HepG2 (cell line): ENCODE measurements at regions not wholly inside any gene's neighbourhood (a gene's known extent, or its start where the extent isn't known, plus 50 kb on each side); places are given as distances from the start of the nearest gene placed in this dataset.

Experiments used
- BHLHE40 ChIP-seq: IDR thresholded peaks from 2 replicates; pipeline ENCODE4 v1.6.1; 2011; ENCODE audit warnings: low read length, improper control_type of control experiment
- CBFB ChIP-seq: sonication (generic); formaldehyde crosslinking; IDR thresholded peaks from 2 replicates; pipeline ENCODE4 v1.4.0; 2020; ENCODE audit warnings: missing genetic modification reagents
- CBX5 ChIP-seq: sonication (generic); formaldehyde crosslinking; IDR thresholded peaks from 2 replicates; pipeline ENCODE4 v1.4.0; 2020; ENCODE audit warnings: missing genetic modification reagents, borderline replicate concordance
- CEBPB ChIP-seq: IDR thresholded peaks from 2 replicates; pipeline ENCODE4 v1.6.1; 2011; ENCODE audit warnings: low read depth, low read length, improper control_type of control experiment, borderline replicate concordance
- CREB1 ChIP-seq, 2 experiments: fragments of 450-650 bp in 1 of 2; IDR thresholded peaks; 2 replicates each; pipeline ENCODE4 v1.6.1; 2016 to 2017; ENCODE audit warnings: control low read depth in 1 of 2, mild to moderate bottlenecking in 1 of 2, missing compliant biosample characterization in 1 of 2, missing genetic modification characterization in 1 of 2
- CTCF ChIP-seq: sonication (generic); formaldehyde crosslinking; IDR thresholded peaks from 2 replicates; pipeline ENCODE4 v1.5.0; 2020; ENCODE audit warnings: mild to moderate bottlenecking, missing genetic modification reagents, moderate library complexity
- TAF1 ChIP-seq: sonication (generic); formaldehyde crosslinking; IDR thresholded peaks from 2 replicates; pipeline ENCODE4 v1.4.0; 2020; ENCODE audit warnings: missing genetic modification reagents
- TCF7L2 ChIP-seq: IDR thresholded peaks from 2 replicates; pipeline ENCODE4 v1.6.1; 2011; ENCODE audit warnings: mild to moderate bottlenecking, low read depth, low read length, moderate library complexity
- ZFX ChIP-seq: sonication (generic); formaldehyde crosslinking; IDR thresholded peaks from 2 replicates; pipeline ENCODE4 v1.4.0; 2020; ENCODE audit warnings: mild to moderate bottlenecking, low read depth, missing genetic modification reagents, moderate library complexity
- ZMYM4 ChIP-seq: sonication (generic); formaldehyde crosslinking; IDR thresholded peaks from 2 replicates; pipeline ENCODE4 v1.8.1; 2023; ENCODE audit warnings: mild to moderate bottlenecking, missing genetic modification reagents
- ZNF468 ChIP-seq: sonication (generic); formaldehyde crosslinking; IDR thresholded peaks from 2 replicates; pipeline ENCODE4 v1.8.0; 2022; ENCODE audit warnings: mild to moderate bottlenecking, moderate library complexity, missing genetic modification reagents
- ZNF598 ChIP-seq: sonication (generic); formaldehyde crosslinking; IDR thresholded peaks from 2 replicates; pipeline ENCODE4 v1.5.1; 2020; ENCODE audit warnings: mild to moderate bottlenecking, missing genetic modification reagents, borderline replicate concordance
- TF ChIP-seq, protein P1 (sequence below): IDR thresholded peaks from 2 replicates; pipeline ENCODE4 v1.6.1; 2016; ENCODE audit warnings: low read depth, borderline replicate concordance

DNA sequence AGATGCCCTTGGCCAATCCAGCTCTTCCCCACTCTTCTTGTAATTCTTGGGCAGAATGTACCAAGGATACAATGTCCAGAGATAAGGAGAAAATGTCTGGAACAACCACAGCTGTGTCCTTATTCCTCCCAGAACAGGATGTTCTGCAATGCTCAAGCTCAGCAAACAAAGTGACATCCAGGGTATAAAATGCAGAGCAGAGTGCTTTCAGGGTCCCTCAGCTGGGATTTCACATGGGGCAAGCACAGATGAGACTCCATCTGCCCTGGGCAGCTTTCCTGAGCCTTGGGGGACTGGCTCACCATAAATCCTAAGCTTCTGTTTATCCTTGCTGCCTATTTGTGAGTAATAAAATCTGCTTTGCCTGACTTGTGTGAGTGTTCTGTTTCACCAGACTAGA lies 127.4 kb downstream of the VAPA start:
- TF ChIP-seq BHLHE40: no peak
- no peak for TF ChIP-seq TAF1
- TF ChIP-seq ZFX: no peak
- TF ChIP-seq CBFB (CRISPR knock-in tag): no peak
- no peak for TF ChIP-seq ZNF468 (CRISPR knock-in tag)
- no peak for TF ChIP-seq CEBPB
- TF ChIP-seq CBX5 (CRISPR knock-in tag): no peak
- no peak for TF ChIP-seq TCF7L2
- no peak for TF ChIP-seq ZNF598 (CRISPR knock-in tag)
- TF ChIP-seq CREB1 (IDR thresholded peaks at IDR 0.05): no peak
- no peak for TF ChIP-seq CREB1 (CRISPR knock-in tag; IDR thresholded peaks at IDR 0.05)
- TF ChIP-seq, protein P1, sequence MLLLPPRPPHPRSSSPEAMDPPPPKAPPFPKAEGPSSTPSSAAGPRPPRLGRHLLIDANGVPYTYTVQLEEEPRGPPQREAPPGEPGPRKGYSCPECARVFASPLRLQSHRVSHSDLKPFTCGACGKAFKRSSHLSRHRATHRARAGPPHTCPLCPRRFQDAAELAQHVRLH (CRISPR knock-in tag): no peak
- no peak for TF ChIP-seq CTCF (CRISPR knock-in tag)
- TF ChIP-seq ZMYM4 (CRISPR knock-in tag): no peak
